IPS-NIHi11 (cell line): ENCODE measurements at regions not wholly inside any gene's neighbourhood (a gene's known extent, or its start where the extent isn't known, plus 50 kb on each side); places are given as distances from the start of the nearest gene placed in this dataset.
"Not testable (repeated sequence)": the region's sequence is repeated elsewhere in the genome, so short reads cannot be mapped to it uniquely, and the experiment has no call there.

Experiments used
- DNase-seq: peaks from one replicate; pipeline ENCODE4 v3.0.0; 2012; ENCODE audit warnings: mixed read lengths, low spot score

GRCh38 chr13:93017493-93018112 is 209.0 kb upstream of the GPC6 start:
- DNase-seq = no peak

- DNase-seq = no peak
Observed at GRCh38 chr13:93023929-93024328, 202.7 kb upstream of the GPC6 start.

GRCh38 chr13:93025984-93026383 is 200.6 kb upstream of the GPC6 start:
- no peak for DNase-seq

GRCh38 chr13:93029536-93029935 is 197.1 kb upstream of the GPC6 start:
- no peak for DNase-seq

- DNase-seq = no peak
Observed at GRCh38 chr13:93036380-93036779, 190.2 kb upstream of the GPC6 start.

GRCh38 chr13:93037780-93038179 is 188.8 kb upstream of the GPC6 start:
- no peak for DNase-seq

GRCh38 chr13:93038187-93038586 is 188.4 kb upstream of the GPC6 start:
- no peak for DNase-seq

- no peak for DNase-seq
Observed at GRCh38 chr13:93039131-93039530, 187.5 kb upstream of the GPC6 start.

- DNase-seq = not testable (repeated sequence)
Observed at GRCh38 chr13:93041566-93041965, 185.0 kb upstream of the GPC6 start.

GRCh38 chr13:93045836-93046235 is 180.8 kb upstream of the GPC6 start:
- no peak for DNase-seq

GRCh38 chr13:93055233-93055632 is 171.4 kb upstream of the GPC6 start:
- no peak for DNase-seq

- no peak for DNase-seq
Observed at GRCh38 chr13:93058301-93058700, 168.3 kb upstream of the GPC6 start.

- DNase-seq = no peak
Observed at GRCh38 chr13:93060144-93060543, 166.5 kb upstream of the GPC6 start.

GRCh38 chr13:93066187-93066586 is 160.4 kb upstream of the GPC6 start:
- no peak for DNase-seq

- DNase-seq = no peak
Observed at GRCh38 chr13:93079294-93079693, 147.3 kb upstream of the GPC6 start.

- DNase-seq = no peak
Observed at GRCh38 chr13:93080166-93080565, 146.4 kb upstream of the GPC6 start.

- no peak for DNase-seq
Observed at GRCh38 chr13:93080587-93080986, 146.0 kb upstream of the GPC6 start.

- DNase-seq = no peak
Observed at GRCh38 chr13:93086329-93086728, 140.3 kb upstream of the GPC6 start.

GRCh38 chr13:93098972-93099371 is 127.6 kb upstream of the GPC6 start:
- no peak for DNase-seq

- no peak for DNase-seq
Observed at GRCh38 chr13:93101226-93101734, 125.3 kb upstream of the GPC6 start.

- no peak for DNase-seq
Observed at GRCh38 chr13:93104270-93104669, 122.3 kb upstream of the GPC6 start.

- no peak for DNase-seq
Observed at GRCh38 chr13:93108111-93108601, 118.5 kb upstream of the GPC6 start.

GRCh38 chr13:93116809-93117208 is 109.8 kb upstream of the GPC6 start:
- no peak for DNase-seq

GRCh38 chr13:93118081-93118615 is 108.5 kb upstream of the GPC6 start:
- DNase-seq = no peak
